Tibial nerve (tissue), 4 donors: ENCODE measurements at regions not wholly inside any gene's neighbourhood (a gene's known extent, or its start where the extent isn't known, plus 50 kb on each side); places are given as distances from the start of the nearest gene placed in this dataset.

Experiments
- DNase-seq, 2 donors: peaks; one replicate each; pipeline ENCODE4 v3.0.0-alpha.2; 2019; ENCODE audit warnings: low spot score in 2 of 2
- H3K27ac ChIP-seq, 4 donors: fragments of 200-600 bp; sonication (generic) in 3 of 4; one replicate each; pipeline ENCODE4 v1.5.1; 2017 to 2019; ENCODE audit warnings: mild to moderate bottlenecking in 1 of 4
- H3K27me3 ChIP-seq, 2 donors: fragments of 200-600 bp; sonication (generic) in 1 of 2; one replicate each; pipeline versions ENCODE4 v1.5.1 to v1.6.0; 2017 to 2019
- H3K36me3 ChIP-seq, 3 donors: fragments of 200-600 bp; sonication (generic); one replicate each; pipeline ENCODE4 v1.5.1; 2018 to 2019
- H3K4me1 ChIP-seq, 4 donors: fragments of 200-600 bp; sonication (generic) in 3 of 4; one replicate each; pipeline ENCODE4 v1.5.1; 2017 to 2019
- H3K4me3 ChIP-seq, 4 donors: fragments of 200-600 bp; sonication (generic) in 3 of 4; one replicate each; pipeline ENCODE4 v1.5.1; 2017 to 2019; ENCODE audit warnings: mild to moderate bottlenecking in 1 of 4, moderate library complexity in 1 of 4
- H3K9me3 ChIP-seq, 4 donors: fragments of 200-600 bp; sonication (generic) in 3 of 4; one replicate each; pipeline ENCODE4 v1.5.1; 2017 to 2019
- EP300 ChIP-seq, 2 donors: sonication (generic); formaldehyde crosslinking; IDR thresholded peaks; one replicate each; pipeline ENCODE4 v1.6.1; 2017; ENCODE audit warnings: antibody characterized with exemption in 2 of 2, mild to moderate bottlenecking in 1 of 2
- POLR2A ChIP-seq, 2 donors: fragments of 450-650 bp; IDR thresholded peaks; one replicate each; pipeline ENCODE4 v1.6.1; 2017; ENCODE audit warnings: antibody characterized with exemption in 2 of 2, mild to moderate bottlenecking in 2 of 2, moderate library complexity in 2 of 2
- WGBS, 2 donors: methylation state at CpG; one replicate each; pipeline ENCODE4 v1.1.5; 2018; 5-methylcytosine and 5-hydroxymethylcytosine counted together
- TF ChIP-seq, protein P1 (sequence below), 5 experiments: fragments of 200-600 bp in 3 of 5; fragments of 450-650 bp in 2 of 5; sonication (generic) in 3 of 5; IDR thresholded peaks; one replicate each; pipeline ENCODE4 v1.5.1; 2016 to 2019; ENCODE audit warnings: antibody characterized with exemption in 5 of 5, mild to moderate bottlenecking in 3 of 5, moderate library complexity in 2 of 5

DNA sequence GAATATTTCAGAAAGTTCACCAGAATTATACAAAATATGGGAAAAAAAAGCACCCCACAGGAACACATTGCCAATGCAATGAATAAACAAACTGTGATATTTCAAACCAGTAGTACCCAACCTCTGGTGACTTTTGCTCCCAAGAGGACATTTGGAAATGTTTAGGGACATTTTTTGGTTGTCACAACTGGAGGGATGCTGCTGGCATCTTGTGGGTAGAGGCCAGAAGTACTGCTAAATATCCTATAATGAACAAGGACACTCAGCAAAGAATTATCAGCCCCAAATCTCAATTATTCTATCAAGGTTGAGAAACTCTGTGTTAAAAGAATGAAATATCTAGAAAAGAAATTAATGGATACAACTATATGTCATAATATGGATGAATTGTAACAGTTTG is 1334.4 kb upstream of the FLRT2 start:
- no peaks in the 10 kb centered on the region for H3K36me3 ChIP-seq
- H3K27ac ChIP-seq = no peak overlapping the region
- DNase-seq = no peak
- H3K27me3 ChIP-seq = no peaks in the 10 kb centered on the region
- TF ChIP-seq POLR2A (IDR thresholded peaks at IDR 0.05) = no peak
- H3K4me1 ChIP-seq = no peaks in the 10 kb centered on the region
- H3K9me3 ChIP-seq = peaks cover 0 to 13% (median 0%) of the 10 kb centered on the region in 4 donors
- H3K4me3 ChIP-seq = no peak overlapping the region

DNA sequence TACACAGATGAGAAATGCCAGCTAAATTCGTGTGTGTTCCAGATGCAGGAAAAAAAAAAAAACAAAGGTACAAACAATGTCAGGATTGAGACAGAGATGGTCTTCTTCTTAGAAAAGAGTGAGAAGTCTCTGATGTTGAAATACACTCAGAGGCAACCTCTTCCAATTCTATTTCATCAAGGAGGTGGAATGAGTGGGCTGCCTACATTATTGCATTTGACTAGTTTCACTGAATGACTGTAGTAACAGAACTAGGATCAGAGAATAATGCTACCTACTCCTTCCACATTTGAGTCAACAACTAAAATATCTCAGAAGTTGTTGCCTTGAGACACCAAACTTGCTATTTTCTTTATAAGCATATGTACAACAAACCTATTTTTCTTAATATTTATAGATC is 1332.2 kb upstream of the FLRT2 start:
- no peak for DNase-seq
- Histone ChIP-seq H3K9me3 (peaks cover 0 to 13% (median 0%) of the 10 kb centered on the region in 4 donors), H3K36me3 (no peaks in the 10 kb centered on the region), H3K27ac (no peak overlapping the region), H3K27me3 (no peaks in the 10 kb centered on the region), H3K4me3 (no peak overlapping the region), H3K4me1 (no peaks in the 10 kb centered on the region)
- WGBS, 2 donors = 64 to 70% methylated on average over 1 of the region's 1 CpG
- TF ChIP-seq EP300 (IDR thresholded peaks at IDR 0.05) (no peak), POLR2A (IDR thresholded peaks at IDR 0.05) (no peak)
- TF ChIP-seq, protein P1, sequence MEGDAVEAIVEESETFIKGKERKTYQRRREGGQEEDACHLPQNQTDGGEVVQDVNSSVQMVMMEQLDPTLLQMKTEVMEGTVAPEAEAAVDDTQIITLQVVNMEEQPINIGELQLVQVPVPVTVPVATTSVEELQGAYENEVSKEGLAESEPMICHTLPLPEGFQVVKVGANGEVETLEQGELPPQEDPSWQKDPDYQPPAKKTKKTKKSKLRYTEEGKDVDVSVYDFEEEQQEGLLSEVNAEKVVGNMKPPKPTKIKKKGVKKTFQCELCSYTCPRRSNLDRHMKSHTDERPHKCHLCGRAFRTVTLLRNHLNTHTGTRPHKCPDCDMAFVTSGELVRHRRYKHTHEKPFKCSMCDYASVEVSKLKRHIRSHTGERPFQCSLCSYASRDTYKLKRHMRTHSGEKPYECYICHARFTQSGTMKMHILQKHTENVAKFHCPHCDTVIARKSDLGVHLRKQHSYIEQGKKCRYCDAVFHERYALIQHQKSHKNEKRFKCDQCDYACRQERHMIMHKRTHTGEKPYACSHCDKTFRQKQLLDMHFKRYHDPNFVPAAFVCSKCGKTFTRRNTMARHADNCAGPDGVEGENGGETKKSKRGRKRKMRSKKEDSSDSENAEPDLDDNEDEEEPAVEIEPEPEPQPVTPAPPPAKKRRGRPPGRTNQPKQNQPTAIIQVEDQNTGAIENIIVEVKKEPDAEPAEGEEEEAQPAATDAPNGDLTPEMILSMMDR (IDR thresholded peaks at IDR 0.05) = no peak

DNA sequence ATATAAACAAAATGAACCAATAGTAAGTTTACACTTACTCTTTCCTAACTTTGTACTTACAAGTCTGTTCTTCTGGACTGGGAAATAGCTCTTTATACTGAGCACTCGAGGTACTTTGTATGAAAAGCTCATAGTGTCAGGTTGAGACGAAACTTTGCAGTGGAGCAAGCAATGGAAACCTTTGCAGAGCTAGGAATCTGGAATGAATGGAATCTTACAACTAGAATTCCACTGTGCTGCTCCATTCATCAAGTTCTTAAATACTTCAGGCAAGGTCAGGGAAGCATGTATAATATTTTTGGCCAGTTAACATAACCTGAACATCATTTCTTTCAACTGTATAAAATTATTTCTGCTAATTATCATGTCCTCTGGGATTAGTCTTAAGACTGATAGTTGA is 1327.5 kb upstream of the FLRT2 start:
- no peaks in the 10 kb centered on the region for H3K9me3 ChIP-seq
- H3K27ac ChIP-seq = no peak overlapping the region
- TF ChIP-seq, protein P1 (IDR thresholded peaks at IDR 0.05) = no peak
- no peak for TF ChIP-seq POLR2A (IDR thresholded peaks at IDR 0.05)
- no peak for TF ChIP-seq EP300 (IDR thresholded peaks at IDR 0.05)
- WGBS, 2 donors = 41 to 50% methylated on average over 2 of the region's 2 CpGs
- no peaks in the 10 kb centered on the region for H3K27me3 ChIP-seq
- DNase-seq = no peak
- no peaks in the 10 kb centered on the region for H3K36me3 ChIP-seq
- no peak overlapping the region for H3K4me3 ChIP-seq
- H3K4me1 ChIP-seq = no peaks in the 10 kb centered on the region

DNA sequence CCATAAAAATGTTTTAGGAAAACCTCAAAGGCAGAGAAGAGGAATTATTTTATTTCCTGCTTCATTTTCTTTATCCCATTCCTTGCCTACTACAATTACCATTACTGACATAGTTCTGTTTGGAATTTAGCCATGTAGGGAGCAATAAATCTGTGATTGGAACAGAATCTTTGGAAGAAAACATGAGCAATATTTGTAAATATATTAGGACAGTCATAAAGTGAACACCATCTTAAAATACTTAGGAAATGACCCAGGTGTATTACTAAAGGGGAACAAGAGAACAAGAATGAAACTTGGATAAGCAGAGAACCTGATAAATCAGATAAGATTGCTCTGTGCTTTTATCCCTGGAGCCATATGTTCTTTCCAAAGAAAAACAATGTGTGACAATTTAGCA is 1326.0 kb upstream of the FLRT2 start:
- H3K36me3 ChIP-seq = no peaks in the 10 kb centered on the region
- H3K4me3 ChIP-seq = no peak overlapping the region
- no peak for DNase-seq
- no peaks in the 10 kb centered on the region for H3K27me3 ChIP-seq
- no peaks in the 10 kb centered on the region for H3K9me3 ChIP-seq
- H3K27ac ChIP-seq = no peak overlapping the region
- TF ChIP-seq EP300 (IDR thresholded peaks at IDR 0.05) = no peak
- no peak for TF ChIP-seq POLR2A (IDR thresholded peaks at IDR 0.05)
- TF ChIP-seq, protein P1 (IDR thresholded peaks at IDR 0.05) = no peak
- no peaks in the 10 kb centered on the region for H3K4me1 ChIP-seq

DNA sequence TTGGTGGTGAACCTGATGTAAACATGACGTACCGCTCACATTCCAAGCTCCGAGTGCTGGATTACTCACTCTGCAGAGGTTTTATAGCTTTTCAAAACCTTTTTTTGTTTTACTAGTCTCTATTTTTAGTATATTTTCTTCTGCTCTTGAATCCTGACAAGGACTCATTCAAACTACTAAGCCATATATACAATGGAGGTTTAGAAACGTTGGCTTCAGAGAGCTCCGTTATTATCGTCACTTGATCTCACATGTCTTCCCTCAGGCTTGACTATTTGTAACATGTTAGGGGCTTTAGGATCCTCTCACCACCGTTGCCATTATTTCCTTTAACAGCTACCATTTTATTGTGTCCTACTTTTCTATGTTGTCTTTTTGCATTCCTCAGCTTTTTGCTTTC is 1321.5 kb upstream of the FLRT2 start:
- no peak overlapping the region for H3K4me3 ChIP-seq
- no peak for TF ChIP-seq POLR2A (IDR thresholded peaks at IDR 0.05)
- TF ChIP-seq, protein P1 (IDR thresholded peaks at IDR 0.05) = no peak
- TF ChIP-seq EP300 (IDR thresholded peaks at IDR 0.05) = no peak
- no peaks in the 10 kb centered on the region for H3K4me1 ChIP-seq
- no peaks in the 10 kb centered on the region for H3K36me3 ChIP-seq
- WGBS, 2 donors = 49 to 62% methylated on average over 7 of the region's 7 CpGs
- H3K27ac ChIP-seq = no peak overlapping the region
- DNase-seq = no peak
- H3K27me3 ChIP-seq = no peaks in the 10 kb centered on the region
- H3K9me3 ChIP-seq = no peaks in the 10 kb centered on the region

DNA sequence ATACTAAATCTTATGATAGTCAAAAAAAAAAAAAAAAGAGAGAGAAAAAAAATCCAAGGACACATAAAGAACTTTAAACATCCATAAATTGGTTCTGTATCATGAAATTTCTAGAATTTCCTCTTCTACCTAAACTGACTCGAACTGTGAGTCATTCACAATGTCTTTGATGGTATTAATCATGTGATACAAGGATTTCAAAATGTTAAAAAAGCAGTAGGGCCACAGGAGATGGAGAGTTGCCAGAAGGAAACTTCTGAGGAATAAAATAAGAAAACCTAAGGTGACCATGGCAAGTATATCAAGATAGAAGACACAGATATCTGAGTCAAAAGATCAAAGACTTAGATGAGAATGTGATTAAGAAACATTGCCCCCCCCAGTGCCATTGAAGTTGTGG is 1320.9 kb upstream of the FLRT2 start:
- Histone ChIP-seq H3K36me3 (no peaks in the 10 kb centered on the region), H3K27me3 (no peaks in the 10 kb centered on the region), H3K27ac (no peak overlapping the region), H3K4me3 (no peak overlapping the region), H3K9me3 (no peaks in the 10 kb centered on the region), H3K4me1 (no peaks in the 10 kb centered on the region)
- 53 to 79% methylated on average over 1 of the region's 1 CpG for WGBS, 2 donors
- no peak for TF ChIP-seq POLR2A (IDR thresholded peaks at IDR 0.05)
- TF ChIP-seq, protein P1 (IDR thresholded peaks at IDR 0.05) = no peak
- TF ChIP-seq EP300 (IDR thresholded peaks at IDR 0.05) = no peak
- DNase-seq = no peak
